Mesenchymal stem cell (in vitro differentiated cells and primary cell): ENCODE measurements at regions not wholly inside any gene's neighbourhood (a gene's known extent, or its start where the extent isn't known, plus 50 kb on each side); places are given as distances from the start of the nearest gene placed in this dataset.

Experiments used
- DNase-seq: peaks from one replicate; pipeline ENCODE4 v3.0.0-alpha.2; 2013
- H2AFZ ChIP-seq: one replicate; pipeline ENCODE4 v1.6.1; 2013; ENCODE audit warnings: low read depth, mild to moderate bottlenecking, control low read depth, inconsistent platforms, low read length, moderate library complexity
- H2AK5ac ChIP-seq: 2 replicates; pipeline ENCODE4 v1.6.1; 2013; ENCODE audit warnings: low read length, moderate library complexity, mild to moderate bottlenecking, inconsistent platforms; ENCODE audit not compliant: severe bottlenecking
- H2BK120ac ChIP-seq: one replicate; pipeline ENCODE4 v1.6.1; 2013; ENCODE audit warnings: low read depth, mild to moderate bottlenecking, inconsistent platforms, low read length, moderate library complexity
- H2BK12ac ChIP-seq, 2 experiments: one replicate each; pipeline ENCODE4 v1.6.1; 2013; ENCODE audit warnings: inconsistent platforms in 2 of 2, low read length in 2 of 2, mild to moderate bottlenecking in 2 of 2, moderate library complexity in 2 of 2, control low read depth in 1 of 2
- H2BK15ac ChIP-seq: one replicate; pipeline ENCODE4 v1.6.1; 2013; ENCODE audit warnings: mild to moderate bottlenecking, low read depth, inconsistent platforms; ENCODE audit not compliant: poor library complexity, severe bottlenecking
- H2BK5ac ChIP-seq: 2 replicates; pipeline ENCODE4 v1.6.1; 2013; ENCODE audit warnings: low read depth, mild to moderate bottlenecking, low read length, control low read depth, inconsistent platforms; ENCODE audit not compliant: poor library complexity, severe bottlenecking
- H3K14ac ChIP-seq, 2 experiments: one replicate each; pipeline ENCODE4 v1.6.1; 2013; ENCODE audit warnings: inconsistent platforms in 2 of 2, low read length in 2 of 2, control low read depth in 1 of 2, mild to moderate bottlenecking in 1 of 2, moderate library complexity in 1 of 2
- H3K18ac ChIP-seq, 2 experiments: one replicate each; pipeline ENCODE4 v1.6.1; 2013; ENCODE audit warnings: inconsistent platforms in 2 of 2, low read length in 2 of 2, control low read depth in 1 of 2, low read depth in 1 of 2, mild to moderate bottlenecking in 1 of 2
- H3K23ac ChIP-seq, 2 experiments: one replicate each; pipeline ENCODE4 v1.6.1; 2013; ENCODE audit warnings: inconsistent platforms in 2 of 2, low read length in 2 of 2, mild to moderate bottlenecking in 2 of 2, moderate library complexity in 2 of 2, control low read depth in 1 of 2
- H3K27ac ChIP-seq: 2 replicates; pipeline ENCODE4 v1.5.1; 2013; ENCODE audit warnings: mild to moderate bottlenecking, moderate library complexity, low read length, control low read depth, inconsistent platforms; ENCODE audit not compliant: poor library complexity, severe bottlenecking
- H3K27me3 ChIP-seq, 2 experiments: 2 replicates each; pipeline versions ENCODE4 v1.6.1 to v1.7.0; 2013; ENCODE audit warnings: low read length in 2 of 2, mild to moderate bottlenecking in 2 of 2, moderate library complexity in 2 of 2, control low read depth in 1 of 2, inconsistent platforms in 1 of 2; ENCODE audit not compliant: control insufficient read depth in 1 of 2, insufficient read depth in 1 of 2
- H3K36me3 ChIP-seq, 2 experiments: 2 replicates each; pipeline versions ENCODE4 v1.6.1 to v1.7.0; 2013; ENCODE audit warnings: low read length in 2 of 2, control low read depth in 1 of 2, inconsistent platforms in 1 of 2, low read depth in 1 of 2, mild to moderate bottlenecking in 1 of 2; ENCODE audit not compliant: insufficient read depth in 2 of 2, control insufficient read depth in 1 of 2
- H3K4ac ChIP-seq, 2 experiments: one replicate each; pipeline ENCODE4 v1.6.1; 2013; ENCODE audit warnings: inconsistent platforms in 2 of 2, low read length in 2 of 2, mild to moderate bottlenecking in 2 of 2, moderate library complexity in 2 of 2, control low read depth in 1 of 2, low read depth in 1 of 2
- H3K4me1 ChIP-seq: 2 replicates; pipeline ENCODE4 v1.6.1; 2013; ENCODE audit warnings: low read depth, low read length, control low read depth; ENCODE audit not compliant: control insufficient read depth, insufficient read depth
- H3K4me2 ChIP-seq: 2 replicates; pipeline ENCODE4 v1.6.1; 2013; ENCODE audit warnings: low read length, mild to moderate bottlenecking, inconsistent platforms; ENCODE audit not compliant: poor library complexity, severe bottlenecking
- H3K4me3 ChIP-seq, 2 experiments: 2 replicates each; pipeline versions ENCODE4 v1.5.1 to v1.7.0; 2013; ENCODE audit warnings: low read length in 2 of 2, mild to moderate bottlenecking in 2 of 2, control low read depth in 1 of 2, low read depth in 1 of 2; ENCODE audit not compliant: insufficient read depth in 1 of 2
- H3K79me1 ChIP-seq: replicated peaks from 2 replicates; pipeline ENCODE4 v1.6.1; 2013; ENCODE audit warnings: mild to moderate bottlenecking, control low read depth, low read length, inconsistent platforms; ENCODE audit not compliant: poor library complexity, severe bottlenecking
- H3K9ac ChIP-seq: 2 replicates; pipeline ENCODE4 v1.7.0; 2013; ENCODE audit warnings: mild to moderate bottlenecking, low read length, moderate library complexity
- H3K9me3 ChIP-seq: 2 replicates; pipeline ENCODE4 v1.7.0; 2013; ENCODE audit warnings: mild to moderate bottlenecking, low read length; ENCODE audit not compliant: control insufficient read depth
- H4K8ac ChIP-seq: one replicate; pipeline ENCODE4 v1.6.1; 2013; ENCODE audit warnings: inconsistent platforms, mild to moderate bottlenecking, low read length, moderate library complexity
- H4K91ac ChIP-seq: one replicate; pipeline ENCODE4 v1.6.1; 2013; ENCODE audit warnings: mild to moderate bottlenecking, low read length, inconsistent platforms
- WGBS: methylation state at CpG from one replicate; pipeline ENCODE4 v1.1.7; 2013; ENCODE audit warnings: mixed read lengths; 5-methylcytosine and 5-hydroxymethylcytosine counted together

DNA sequence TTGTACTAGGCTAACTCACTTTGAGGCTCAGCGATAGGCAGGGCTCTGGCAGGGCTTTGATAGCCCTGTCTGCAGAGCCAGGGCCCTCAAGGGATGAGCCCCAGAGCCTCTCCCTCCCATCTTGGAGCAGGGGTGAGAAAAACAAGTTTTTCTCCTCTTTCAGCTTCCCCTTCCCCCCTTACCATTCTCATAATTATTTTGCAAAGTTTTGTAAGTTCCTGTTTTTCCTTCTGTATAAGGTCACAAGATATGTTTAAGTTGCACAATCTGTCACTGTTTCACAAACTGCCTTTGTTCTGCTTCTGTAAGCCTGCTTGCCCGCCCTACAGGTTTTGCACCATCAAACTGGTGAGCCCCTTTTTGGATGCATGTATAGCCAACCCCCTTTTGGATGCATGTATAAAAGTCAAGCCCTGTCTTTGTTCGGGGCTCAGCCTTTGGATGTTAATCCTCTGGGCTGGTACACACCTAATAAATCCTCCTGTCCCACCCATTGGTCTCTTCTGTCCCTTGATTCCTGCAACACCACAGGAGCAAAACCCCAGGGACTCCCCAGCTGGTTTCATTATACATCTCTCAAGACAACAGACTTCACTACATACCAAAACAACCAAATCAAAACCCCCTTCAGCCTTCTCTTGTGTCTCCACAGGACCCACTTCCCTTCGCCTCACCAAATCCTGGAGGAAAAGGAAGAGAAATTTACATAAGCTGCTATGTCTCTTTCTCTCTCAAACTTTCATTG, 52.5 kb upstream of the RESF1 start:
- H3K4ac ChIP-seq: no peak overlapping the region
- no peaks in the 10 kb centered on the region for H3K27me3 ChIP-seq

GRCh38 chr12:31903025-31903424, 56.2 kb upstream of the RESF1 start:
- Histone ChIP-seq H2AFZ (no peak overlapping the region), H3K27ac (no peak overlapping the region), H2BK120ac (no peak overlapping the region), H3K9me3 (peaks cover 16% of the 10 kb centered on the region), H3K23ac (no peak overlapping the region), H4K91ac (no peak overlapping the region), H4K8ac (no peak overlapping the region), H2BK15ac (no peak overlapping the region), H2BK5ac (no peak overlapping the region), H3K18ac (no peak overlapping the region), H3K27me3 (no peaks in the 10 kb centered on the region), H3K9ac (no peak overlapping the region), H2BK12ac (no peak overlapping the region), H3K4me3 (no peak overlapping the region), H3K4ac (no peak overlapping the region), H2AK5ac (no peak overlapping the region), H3K79me1 (no peaks in the 10 kb centered on the region), H3K4me2 (no peak overlapping the region), H3K14ac (no peak overlapping the region), H3K4me1 (no peaks in the 10 kb centered on the region), H3K36me3 (no peaks in the 10 kb centered on the region)
- 64% methylated on average over 2 of the region's 3 CpGs for WGBS
- DNase-seq: no peak

More for the DNA sequence above, 52.5 kb upstream of the RESF1 start:
- no peak overlapping the region for H4K8ac ChIP-seq
- no peak overlapping the region for H2BK120ac ChIP-seq
- H3K4me2 ChIP-seq: no peak overlapping the region
- H3K4me3 ChIP-seq: no peak overlapping the region
- DNase-seq: no peak
- no peak overlapping the region for H3K18ac ChIP-seq
- no peak overlapping the region for H3K27ac ChIP-seq
- no peaks in the 10 kb centered on the region for H3K79me1 ChIP-seq
- H2AFZ ChIP-seq: no peak overlapping the region
- H2BK5ac ChIP-seq: no peak overlapping the region
- no peak overlapping the region for H2AK5ac ChIP-seq
- no peak overlapping the region for H2BK12ac ChIP-seq
- no peak overlapping the region for H4K91ac ChIP-seq
- H3K36me3 ChIP-seq: no peaks in the 10 kb centered on the region
- no peak overlapping the region for H3K9ac ChIP-seq
- WGBS: 82% methylated on average over 4 of the region's 4 CpGs
- no peak overlapping the region for H2BK15ac ChIP-seq
- H3K9me3 ChIP-seq: peaks cover 16% of the 10 kb centered on the region
- H3K14ac ChIP-seq: no peak overlapping the region
- H3K4me1 ChIP-seq: no peaks in the 10 kb centered on the region
- no peak overlapping the region for H3K23ac ChIP-seq

DNA sequence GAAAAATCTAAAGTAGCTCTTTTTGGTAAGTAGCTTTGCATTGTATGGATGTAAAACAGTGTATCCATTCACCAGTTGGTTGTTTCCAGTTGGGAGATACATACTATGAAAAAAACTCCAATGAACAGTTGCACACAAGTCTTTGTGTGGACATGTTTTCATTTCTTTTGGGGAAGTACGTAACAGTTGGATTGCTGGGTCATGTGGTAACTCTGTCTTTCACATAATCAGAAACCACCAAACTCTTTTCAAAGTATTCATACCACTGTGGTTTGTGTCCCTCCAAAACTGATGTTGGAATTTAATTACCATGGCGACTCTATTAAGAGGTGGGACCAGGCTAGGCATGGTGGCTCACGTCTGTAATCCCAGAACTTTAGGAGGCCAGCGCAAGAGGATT, 58.9 kb upstream of the RESF1 start:
- H3K23ac ChIP-seq: no peak overlapping the region
- 88% methylated on average over 3 of the region's 4 CpGs for WGBS
- no peak overlapping the region for H3K9ac ChIP-seq
- no peak overlapping the region for H2AFZ ChIP-seq
- no peak for DNase-seq
- H3K36me3 ChIP-seq: no peaks in the 10 kb centered on the region
- H3K27ac ChIP-seq: no peak overlapping the region
- no peaks in the 10 kb centered on the region for H3K79me1 ChIP-seq
- H3K4me2 ChIP-seq: no peak overlapping the region
- no peaks in the 10 kb centered on the region for H3K27me3 ChIP-seq
- no peak overlapping the region for H3K18ac ChIP-seq
- H3K4me1 ChIP-seq: peaks cover 3% of the 10 kb centered on the region
- H3K4me3 ChIP-seq: no peak overlapping the region
- H3K4ac ChIP-seq: no peak overlapping the region
- H2AK5ac ChIP-seq: no peak overlapping the region
- no peak overlapping the region for H2BK120ac ChIP-seq
- H4K91ac ChIP-seq: no peak overlapping the region
- H3K9me3 ChIP-seq: no peaks in the 10 kb centered on the region
- H4K8ac ChIP-seq: no peak overlapping the region
- peak overlapping the region; percentile 53 for H2BK15ac ChIP-seq
- no peak overlapping the region for H2BK12ac ChIP-seq
- H2BK5ac ChIP-seq: no peak overlapping the region
- H3K14ac ChIP-seq: no peak overlapping the region

DNA sequence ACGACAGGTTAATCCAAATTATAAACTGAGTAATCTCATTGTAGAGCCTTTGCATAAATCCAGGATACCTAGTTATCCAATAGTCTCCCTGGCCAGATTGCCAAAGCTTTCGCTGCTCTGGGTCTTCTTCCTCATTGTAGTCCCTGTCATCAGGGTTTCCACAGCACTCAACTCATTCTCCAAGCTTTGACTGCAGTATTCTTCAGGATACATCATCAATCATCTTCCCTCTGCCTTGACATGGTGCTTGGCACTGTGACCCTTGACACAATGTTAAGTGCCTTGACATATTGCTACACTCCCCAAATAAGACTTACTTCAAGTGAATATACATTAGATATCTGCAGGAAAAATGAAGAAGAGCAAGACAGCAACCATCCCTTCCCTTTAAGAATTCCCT, 60.1 kb upstream of the RESF1 start:
- WGBS: 90% methylated on average over 2 of the region's 2 CpGs

More for the DNA sequence above, 60.1 kb upstream of the RESF1 start:
- H2BK15ac ChIP-seq: no peak overlapping the region
- no peaks in the 10 kb centered on the region for H3K79me1 ChIP-seq
- no peak overlapping the region for H2AFZ ChIP-seq
- no peak overlapping the region for H3K14ac ChIP-seq
- H3K4ac ChIP-seq: peak overlapping the region in 1 of 2 experiments; percentile 49
- H2BK12ac ChIP-seq: peak overlapping the region in 1 of 2 experiments; percentile 78
- no peak overlapping the region for H3K23ac ChIP-seq
- no peak overlapping the region for H2BK120ac ChIP-seq
- H2AK5ac ChIP-seq: no peak overlapping the region
- H4K91ac ChIP-seq: no peak overlapping the region
- no peaks in the 10 kb centered on the region for H3K9me3 ChIP-seq
- no peak overlapping the region for H3K4me2 ChIP-seq
- no peaks in the 10 kb centered on the region for H3K27me3 ChIP-seq
- no peak overlapping the region for H3K4me3 ChIP-seq
- H4K8ac ChIP-seq: no peak overlapping the region
- H2BK5ac ChIP-seq: no peak overlapping the region
- H3K9ac ChIP-seq: no peak overlapping the region
- peaks cover 3% of the 10 kb centered on the region for H3K4me1 ChIP-seq
- no peaks in the 10 kb centered on the region for H3K36me3 ChIP-seq
- H3K18ac ChIP-seq: peak overlapping the region in 1 of 2 experiments; percentile 66
- no peak overlapping the region for H3K27ac ChIP-seq
- peak; percentile 14 for DNase-seq
